ENCODE measurements at regions not wholly inside any gene's neighbourhood (a gene's known extent, or its start where the extent isn't known, plus 50 kb on each side); places are given as distances from the start of the nearest gene placed in this dataset.

GRCh38 chr2:238614376-238614775 is 187.6 kb downstream of the ASB1 start:
- TF ChIP-seq CTCF (IDR thresholded peaks at IDR 0.05; ENCODE audit: low read length) = no peak
- TF ChIP-seq EZH2 (optimal IDR thresholded peaks at IDR 0.05; ENCODE audit: low read depth, low read length) = no peak
- TF ChIP-seq EZH2phosphoT487 (IDR thresholded peaks at IDR 0.05; ENCODE audit: low read length) = no peak
